Endothelial cell of umbilical vein (primary cell): ENCODE measurements at regions not wholly inside any gene's neighbourhood (a gene's known extent, or its start where the extent isn't known, plus 50 kb on each side); places are given as distances from the start of the nearest gene placed in this dataset.

Source experiments
- CTCF ChIP-seq, 2 donors: IDR thresholded peaks; 1 replicate in 1 of 2; 2 replicates in 1 of 2; pipeline ENCODE4 v1.5.1; 2011; ENCODE audit warnings: low read length in 2 of 2, mild to moderate bottlenecking in 2 of 2, moderate library complexity in 2 of 2, control low read depth in 1 of 2, inconsistent platforms in 1 of 2, low read depth in 1 of 2; ENCODE audit not compliant: insufficient read depth in 1 of 2; ENCODE audit errors: extremely low read depth in 1 of 2
- EZH2 ChIP-seq: IDR thresholded peaks from 2 replicates; pipeline ENCODE4 v1.6.1; 2012; ENCODE audit warnings: borderline replicate concordance, low read depth, mild to moderate bottlenecking, moderate library complexity, low read length, inconsistent platforms; ENCODE audit not compliant: severe bottlenecking
- FOS ChIP-seq: IDR thresholded peaks from 2 replicates; pipeline ENCODE4 v1.6.1; 2011; ENCODE audit warnings: mild to moderate bottlenecking, low read length, moderate library complexity, borderline replicate concordance; ENCODE audit not compliant: insufficient read depth
- JUN ChIP-seq: IDR thresholded peaks from 2 replicates; pipeline ENCODE4 v1.6.1; 2011; ENCODE audit warnings: borderline replicate concordance, low read depth; ENCODE audit not compliant: insufficient read length, insufficient read depth
- MAX ChIP-seq: IDR thresholded peaks from 2 replicates; pipeline ENCODE4 v1.6.1; 2011; ENCODE audit not compliant: insufficient read depth, insufficient read length
- MYC ChIP-seq: IDR thresholded peaks from one replicate; pipeline ENCODE4 v1.6.1; 2011; ENCODE audit warnings: mild to moderate bottlenecking, low read depth, low read length
- POLR2A ChIP-seq: IDR thresholded peaks from 2 replicates; pipeline ENCODE4 v1.6.1; 2012; ENCODE audit warnings: low read depth, mild to moderate bottlenecking, control low read depth, low read length
- POLR2AphosphoS5 ChIP-seq: IDR thresholded peaks from 2 replicates; pipeline ENCODE4 v1.6.1; 2012; ENCODE audit warnings: low read depth, mild to moderate bottlenecking, control low read depth, low read length, moderate library complexity; ENCODE audit not compliant: insufficient read depth

GRCh38 chr2:240216167-240216566 lies 75.7 kb upstream of the OTOS start:
- TF ChIP-seq CTCF (IDR thresholded peaks at IDR 0.05; ENCODE audit: extremely low read depth in 1 of 2, insufficient read depth in 1 of 2, low read depth in 1 of 2, low read length in 2 of 2) (no peak), MYC (no peak), JUN (no peak), POLR2AphosphoS5 (no peak), POLR2A (no peak), MAX (no peak), EZH2 (no peak), FOS (no peak)
